ENCODE measurements at regions not wholly inside any gene's neighbourhood (a gene's known extent, or its start where the extent isn't known, plus 50 kb on each side); places are given as distances from the start of the nearest gene placed in this dataset.

DNA sequence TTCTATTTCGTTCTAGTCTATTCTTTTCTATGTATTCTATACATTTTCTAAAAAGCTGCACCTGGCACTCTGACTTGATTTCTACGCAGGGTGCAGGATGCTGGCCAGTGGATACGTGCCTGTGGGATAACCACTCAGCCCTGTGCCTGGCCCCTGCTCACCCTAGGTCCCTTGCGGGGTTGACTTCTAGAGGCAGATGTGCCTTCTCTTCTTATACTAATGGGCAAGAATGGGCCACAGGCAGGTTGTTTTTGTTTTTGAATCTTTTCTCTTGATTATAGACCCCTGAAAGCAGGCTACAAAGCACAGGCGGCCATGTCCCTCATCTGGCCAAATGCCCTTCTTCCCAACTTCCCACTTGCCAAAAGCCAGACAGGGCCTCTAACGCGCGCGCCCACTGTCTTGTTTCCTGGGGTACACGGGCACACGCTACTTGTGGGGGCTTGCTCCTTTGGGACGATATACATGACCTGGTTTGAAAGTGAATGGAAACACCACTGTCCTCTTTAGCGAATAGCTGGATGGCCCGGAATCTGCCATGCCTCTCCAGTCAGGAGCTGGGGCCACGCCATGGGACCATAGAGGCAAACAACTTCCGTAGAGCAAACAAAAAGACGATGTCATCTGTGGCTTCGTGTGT lies 162.7 kb upstream of the IRX2 start:
- TF ChIP-seq, protein P1, sequence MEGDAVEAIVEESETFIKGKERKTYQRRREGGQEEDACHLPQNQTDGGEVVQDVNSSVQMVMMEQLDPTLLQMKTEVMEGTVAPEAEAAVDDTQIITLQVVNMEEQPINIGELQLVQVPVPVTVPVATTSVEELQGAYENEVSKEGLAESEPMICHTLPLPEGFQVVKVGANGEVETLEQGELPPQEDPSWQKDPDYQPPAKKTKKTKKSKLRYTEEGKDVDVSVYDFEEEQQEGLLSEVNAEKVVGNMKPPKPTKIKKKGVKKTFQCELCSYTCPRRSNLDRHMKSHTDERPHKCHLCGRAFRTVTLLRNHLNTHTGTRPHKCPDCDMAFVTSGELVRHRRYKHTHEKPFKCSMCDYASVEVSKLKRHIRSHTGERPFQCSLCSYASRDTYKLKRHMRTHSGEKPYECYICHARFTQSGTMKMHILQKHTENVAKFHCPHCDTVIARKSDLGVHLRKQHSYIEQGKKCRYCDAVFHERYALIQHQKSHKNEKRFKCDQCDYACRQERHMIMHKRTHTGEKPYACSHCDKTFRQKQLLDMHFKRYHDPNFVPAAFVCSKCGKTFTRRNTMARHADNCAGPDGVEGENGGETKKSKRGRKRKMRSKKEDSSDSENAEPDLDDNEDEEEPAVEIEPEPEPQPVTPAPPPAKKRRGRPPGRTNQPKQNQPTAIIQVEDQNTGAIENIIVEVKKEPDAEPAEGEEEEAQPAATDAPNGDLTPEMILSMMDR (IDR thresholded peaks at IDR 0.05): no peak
- ATAC-seq (ENCODE audit: low FRiP score): no peak
- DNase-seq (ENCODE audit: low spot score): no peak

DNA sequence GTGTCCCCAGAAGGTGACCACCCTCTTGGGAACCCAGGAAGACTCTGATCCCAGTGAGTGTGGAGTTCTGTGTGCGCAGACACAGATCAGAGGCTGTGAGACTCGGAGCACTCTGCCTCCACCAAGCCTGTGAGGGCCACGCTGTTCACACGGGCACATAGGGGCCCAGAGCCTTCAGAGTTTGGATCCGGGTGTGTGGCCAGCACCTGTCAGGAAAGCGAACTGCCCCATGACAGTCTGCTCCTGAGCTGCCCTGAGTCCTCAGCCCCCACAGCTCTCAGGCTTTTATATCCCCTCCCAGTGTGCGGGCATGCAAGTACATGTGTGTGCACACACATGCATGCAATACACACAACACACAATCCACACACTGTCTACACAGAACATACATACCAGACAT lies 161.8 kb upstream of the IRX2 start:
- DNase-seq (ENCODE audit: low spot score) (no peak), ATAC-seq (ENCODE audit: low FRiP score) (no peak)
- TF ChIP-seq, protein P1 (IDR thresholded peaks at IDR 0.05): no peak

DNA sequence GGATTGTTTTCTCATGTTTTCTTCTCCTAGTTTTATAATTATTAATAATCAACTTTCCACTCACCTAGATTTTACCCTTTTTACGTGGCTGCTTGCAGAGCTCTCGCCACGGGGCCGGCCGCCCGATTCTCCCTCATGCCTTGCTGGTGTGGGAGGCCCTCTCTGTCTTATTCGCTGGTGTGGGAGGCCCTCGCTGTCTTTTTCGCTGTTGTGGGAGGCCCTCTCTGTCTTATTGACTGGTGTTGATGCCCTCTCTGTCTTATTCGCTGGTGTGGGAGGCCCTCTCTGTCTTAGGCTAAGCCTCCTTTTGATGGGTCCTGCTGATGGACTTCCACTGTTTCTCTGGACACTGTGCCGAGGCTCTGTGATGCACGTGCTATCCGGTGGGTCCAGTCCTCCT lies 161.3 kb upstream of the IRX2 start:
- no peak for DNase-seq (ENCODE audit: low spot score)

DNA sequence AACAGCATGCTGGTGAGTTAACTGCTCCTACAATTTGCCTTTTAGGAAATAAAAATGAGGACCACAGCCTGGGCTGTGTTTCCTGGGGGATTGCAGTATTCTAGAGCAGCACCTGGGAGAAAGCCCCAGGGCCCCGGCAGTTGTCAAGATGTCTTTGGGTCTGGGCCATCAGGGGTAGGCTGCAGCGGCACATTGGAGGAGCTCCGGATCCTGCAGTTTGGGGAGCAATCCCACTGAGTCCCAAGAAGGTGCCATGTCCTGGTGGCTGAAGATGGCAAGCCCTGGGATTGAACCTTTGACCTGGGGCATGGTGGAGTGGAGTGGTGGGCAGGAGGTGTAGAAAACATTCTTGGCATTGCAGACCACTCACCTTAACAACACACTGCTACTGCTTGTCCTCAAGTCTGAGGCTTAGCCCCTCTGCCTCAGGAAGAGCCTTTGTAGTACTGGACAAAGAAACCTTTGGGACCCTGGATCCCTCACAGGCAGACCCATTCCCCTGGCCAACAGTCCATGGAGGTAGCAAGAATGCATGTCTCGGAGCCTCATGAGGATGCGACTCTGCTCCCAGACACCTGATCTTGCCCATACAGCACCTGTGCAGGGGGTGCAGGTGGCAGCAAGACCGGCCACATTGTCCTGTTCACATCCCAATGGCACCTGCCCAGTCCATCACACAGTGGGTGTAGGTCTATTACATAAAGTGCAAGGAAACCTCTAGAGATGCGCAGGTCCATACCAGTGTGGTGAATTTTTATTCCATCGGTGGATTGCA lies 159.1 kb upstream of the IRX2 start:
- DNase-seq (ENCODE audit: low spot score) (no peak), ATAC-seq (ENCODE audit: low FRiP score) (no peak)
- TF ChIP-seq, protein P1 (IDR thresholded peaks at IDR 0.05): no peak

More for the DNA sequence above, 161.3 kb upstream of the IRX2 start:
- no peak for ATAC-seq (ENCODE audit: low FRiP score)
- TF ChIP-seq, protein P1 (IDR thresholded peaks at IDR 0.05): no peak

DNA sequence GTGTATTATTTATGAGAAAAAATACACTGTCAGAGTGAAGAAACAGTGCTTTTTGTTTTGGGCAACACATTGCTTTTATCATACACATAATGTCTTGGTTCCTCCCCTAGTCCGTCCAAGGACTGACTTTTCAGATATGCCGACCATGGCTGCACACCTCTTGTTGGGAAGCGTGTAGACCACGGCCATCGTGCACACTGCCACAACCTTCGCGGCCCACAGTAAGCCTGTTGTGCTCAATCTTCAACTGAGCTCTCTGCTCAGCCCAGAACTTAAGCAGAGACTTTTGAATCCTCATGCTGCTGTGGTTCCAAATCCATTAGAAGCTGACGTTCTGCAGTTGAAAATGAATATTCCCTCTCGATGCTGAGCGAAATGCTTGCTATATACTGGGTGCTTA lies 157.6 kb upstream of the IRX2 start:
- DNase-seq (ENCODE audit: low spot score): no peak
- ATAC-seq (ENCODE audit: low FRiP score): no peak
- TF ChIP-seq, protein P1 (IDR thresholded peaks at IDR 0.05): no peak

DNA sequence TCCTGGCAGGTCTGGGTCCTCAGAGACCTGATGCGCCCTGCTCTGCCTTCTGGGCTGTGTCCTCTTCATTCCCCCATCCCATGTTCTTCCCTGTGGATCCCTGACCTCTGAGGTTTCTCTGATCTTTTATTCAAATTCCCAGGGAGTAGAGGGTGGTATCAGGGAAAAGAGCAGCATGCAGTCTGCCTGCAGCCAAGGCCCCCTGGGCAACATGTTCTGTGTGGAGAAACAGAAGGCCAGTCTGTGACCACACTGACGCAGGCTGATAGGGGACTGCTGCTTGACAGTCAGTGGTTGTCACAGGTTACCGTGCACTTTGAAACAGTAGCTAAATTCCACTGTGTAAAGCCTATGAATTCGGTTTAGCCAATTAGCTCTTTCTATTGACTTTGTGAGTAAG lies 156.6 kb upstream of the IRX2 start:
- DNase-seq (ENCODE audit: low spot score): no peak
- no peak for ATAC-seq (ENCODE audit: low FRiP score)
- TF ChIP-seq, protein P1 (IDR thresholded peaks at IDR 0.05): no peak
